ENCODE measurements at regions not wholly inside any gene's neighbourhood (a gene's known extent, or its start where the extent isn't known, plus 50 kb on each side); places are given as distances from the start of the nearest gene placed in this dataset.
A peak's percentile ranks its signal among the peaks of the same experiment; 100 is the strongest.

DNA sequence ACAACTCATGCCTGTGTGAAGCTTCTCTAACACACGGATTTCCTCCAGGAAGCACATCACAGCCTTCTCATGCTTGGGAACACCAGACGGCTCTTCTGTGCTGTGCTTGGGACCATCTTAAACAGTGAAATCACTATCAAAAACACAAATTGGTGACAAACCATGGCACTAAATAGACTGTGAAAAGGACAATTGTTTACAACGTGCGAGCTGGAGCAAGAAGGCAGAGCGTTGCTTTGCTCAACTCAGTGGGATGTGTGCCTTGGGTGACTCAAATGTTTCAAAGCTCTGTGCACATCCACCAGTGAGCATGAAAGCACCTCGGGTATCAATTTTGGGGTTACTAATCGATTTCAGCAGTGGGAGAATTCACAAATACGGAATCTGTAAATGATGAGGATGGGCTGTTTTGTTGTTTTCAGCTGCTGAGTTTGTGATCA is 182.4 kb upstream of the ARL4C start:
- H3K27me3 ChIP-seq (replicated peaks; ENCODE audit: insufficient read depth), result no peaks in the 10 kb centered on the region
- no peak for DNase-seq (ENCODE audit: low spot score)
- WGBS, result 78% methylated on average over 8 of the region's 8 CpGs
- intact Hi-C loops (cut with DNase I), result no loop called here
- H3K36me3 ChIP-seq, result no peaks in the 10 kb centered on the region
- TF ChIP-seq POLR2A (IDR thresholded peaks at IDR 0.05) (no peak), POLR2AphosphoS5 (IDR thresholded peaks at IDR 0.05) (no peak)
- TF ChIP-seq, protein P1, sequence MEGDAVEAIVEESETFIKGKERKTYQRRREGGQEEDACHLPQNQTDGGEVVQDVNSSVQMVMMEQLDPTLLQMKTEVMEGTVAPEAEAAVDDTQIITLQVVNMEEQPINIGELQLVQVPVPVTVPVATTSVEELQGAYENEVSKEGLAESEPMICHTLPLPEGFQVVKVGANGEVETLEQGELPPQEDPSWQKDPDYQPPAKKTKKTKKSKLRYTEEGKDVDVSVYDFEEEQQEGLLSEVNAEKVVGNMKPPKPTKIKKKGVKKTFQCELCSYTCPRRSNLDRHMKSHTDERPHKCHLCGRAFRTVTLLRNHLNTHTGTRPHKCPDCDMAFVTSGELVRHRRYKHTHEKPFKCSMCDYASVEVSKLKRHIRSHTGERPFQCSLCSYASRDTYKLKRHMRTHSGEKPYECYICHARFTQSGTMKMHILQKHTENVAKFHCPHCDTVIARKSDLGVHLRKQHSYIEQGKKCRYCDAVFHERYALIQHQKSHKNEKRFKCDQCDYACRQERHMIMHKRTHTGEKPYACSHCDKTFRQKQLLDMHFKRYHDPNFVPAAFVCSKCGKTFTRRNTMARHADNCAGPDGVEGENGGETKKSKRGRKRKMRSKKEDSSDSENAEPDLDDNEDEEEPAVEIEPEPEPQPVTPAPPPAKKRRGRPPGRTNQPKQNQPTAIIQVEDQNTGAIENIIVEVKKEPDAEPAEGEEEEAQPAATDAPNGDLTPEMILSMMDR (IDR thresholded peaks at IDR 0.05), result no peak
- H3K27ac ChIP-seq, result peak overlapping the region; percentile 20 to 21
- H3K4me1 ChIP-seq (replicated peaks), result peaks cover 3% of the 10 kb centered on the region
- H3K9me3 ChIP-seq, result no peaks in the 10 kb centered on the region
- no peak overlapping the region for H3K4me3 ChIP-seq

DNA sequence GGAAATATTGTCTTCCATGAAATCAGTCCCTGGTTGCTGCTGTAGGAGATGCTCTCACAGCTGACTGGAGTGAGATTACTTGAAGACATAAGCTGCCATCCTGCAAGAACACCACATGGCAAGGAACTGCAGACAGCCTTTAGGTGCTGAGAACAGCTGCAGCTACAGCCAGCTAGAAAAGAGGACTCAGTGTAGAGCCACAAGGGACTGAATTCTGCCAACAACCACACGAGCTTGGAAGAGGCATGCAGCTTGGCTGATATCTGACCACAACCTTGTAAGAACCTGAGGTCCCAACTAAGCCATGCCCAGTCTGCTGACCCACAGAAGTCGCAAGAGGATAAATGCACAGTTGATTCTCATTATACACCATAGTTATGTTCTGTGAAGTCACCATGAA is 181.8 kb upstream of the ARL4C start:
- no peak overlapping the region for H3K27ac ChIP-seq
- H3K36me3 ChIP-seq, result no peaks in the 10 kb centered on the region
- TF ChIP-seq, protein P1 (IDR thresholded peaks at IDR 0.05), result no peak
- TF ChIP-seq POLR2AphosphoS5 (IDR thresholded peaks at IDR 0.05) (no peak), POLR2A (IDR thresholded peaks at IDR 0.05) (no peak)
- peaks cover 3% of the 10 kb centered on the region for H3K4me1 ChIP-seq (replicated peaks)
- no peaks in the 10 kb centered on the region for H3K27me3 ChIP-seq (replicated peaks; ENCODE audit: insufficient read depth)
- H3K4me3 ChIP-seq, result no peak overlapping the region
- DNase-seq (ENCODE audit: low spot score), result no peak
- WGBS, result 83% methylated on average over 2 of the region's 2 CpGs
- intact Hi-C loops (cut with DNase I), result no loop called here
- H3K9me3 ChIP-seq, result no peaks in the 10 kb centered on the region

DNA sequence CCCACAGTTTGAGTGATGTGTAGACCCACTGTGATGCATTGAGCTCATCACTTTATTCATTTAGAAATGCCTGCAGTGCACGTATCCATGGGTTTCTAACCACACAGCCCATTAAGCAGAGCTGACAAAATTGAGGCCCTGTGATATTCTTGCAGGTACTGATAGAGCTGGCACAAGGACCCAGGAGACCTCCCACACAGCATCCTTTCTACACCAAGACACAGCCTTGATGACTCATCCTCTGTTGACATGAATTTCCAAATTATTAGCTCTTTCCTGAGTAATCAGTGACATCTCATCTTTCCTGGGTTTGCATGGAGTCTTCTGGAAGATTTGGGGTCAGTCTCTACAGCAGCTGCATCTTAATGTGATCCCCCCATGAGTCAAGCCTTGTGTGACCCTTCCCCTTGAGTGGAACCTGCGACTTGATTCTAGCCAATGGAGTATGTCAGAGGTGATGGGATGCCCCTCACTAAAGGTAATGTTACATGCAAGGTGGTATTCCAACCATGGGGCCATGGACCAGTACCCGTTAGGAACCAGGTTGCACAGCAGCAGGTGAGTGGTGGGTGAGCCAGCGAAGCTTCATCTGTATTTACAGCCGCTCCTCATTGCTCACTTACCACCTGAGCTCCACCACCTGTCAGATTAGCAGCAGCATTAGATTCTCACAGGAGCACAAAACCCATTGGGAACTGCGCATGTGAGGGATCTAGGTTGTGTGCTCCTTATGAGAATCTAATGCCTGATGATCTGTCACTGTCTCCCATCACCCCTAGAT is 181.1 kb upstream of the ARL4C start:
- DNase-seq (ENCODE audit: low spot score), result no peak
- Histone ChIP-seq H3K4me1 (replicated peaks) (peaks cover 3% of the 10 kb centered on the region), H3K27me3 (replicated peaks; ENCODE audit: insufficient read depth) (no peaks in the 10 kb centered on the region), H3K9me3 (no peaks in the 10 kb centered on the region), H3K36me3 (no peaks in the 10 kb centered on the region), H3K27ac (no peak overlapping the region), H3K4me3 (no peak overlapping the region)
- TF ChIP-seq POLR2AphosphoS5 (IDR thresholded peaks at IDR 0.05) (no peak), POLR2A (IDR thresholded peaks at IDR 0.05) (no peak)
- TF ChIP-seq, protein P1 (IDR thresholded peaks at IDR 0.05), result no peak
- 89% methylated on average over 6 of the region's 6 CpGs for WGBS
- intact Hi-C loops (cut with DNase I), result no loop called here

DNA sequence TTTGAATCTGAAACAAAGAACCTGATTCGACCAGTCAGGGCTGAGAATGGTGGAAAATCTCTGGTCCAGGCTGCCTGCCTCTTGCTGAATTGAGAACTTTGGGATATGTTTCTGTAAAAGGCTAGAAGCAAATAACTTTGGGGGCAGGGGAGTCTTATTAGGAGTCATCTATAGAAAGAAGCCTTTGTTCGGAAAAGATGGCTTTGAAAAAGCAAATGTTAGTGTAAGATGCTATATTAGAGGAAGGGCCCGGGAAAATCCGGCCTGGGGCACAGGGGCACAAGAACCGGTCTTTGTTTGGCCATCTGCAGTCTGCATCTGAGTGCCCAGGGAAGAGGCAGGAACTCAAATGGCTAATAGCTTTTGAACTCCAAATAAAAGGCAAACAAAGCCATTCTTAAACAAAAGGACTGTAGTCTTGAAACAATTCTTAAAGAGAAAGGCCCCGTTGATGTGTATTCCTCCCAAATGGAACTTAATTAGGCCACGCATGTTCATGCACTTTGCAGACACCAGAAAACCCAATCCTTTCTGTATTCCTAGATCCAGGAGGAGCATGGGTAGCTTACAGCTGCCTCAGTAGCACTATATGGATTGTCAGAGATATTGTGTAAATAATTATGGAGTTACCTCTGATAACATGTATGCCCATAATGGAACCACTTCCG is 180.0 kb upstream of the ARL4C start:
- Histone ChIP-seq H3K4me3 (no peak overlapping the region), H3K9me3 (no peaks in the 10 kb centered on the region), H3K4me1 (replicated peaks) (peaks cover 3% of the 10 kb centered on the region), H3K36me3 (no peaks in the 10 kb centered on the region), H3K27ac (peak overlapping the region; percentile 58 to 74), H3K27me3 (replicated peaks; ENCODE audit: insufficient read depth) (no peaks in the 10 kb centered on the region)
- no peak for TF ChIP-seq POLR2AphosphoS5 (IDR thresholded peaks at IDR 0.05)
- TF ChIP-seq, protein P1 (IDR thresholded peaks at IDR 0.05), result no peak
- TF ChIP-seq POLR2A (IDR thresholded peaks at IDR 0.05), result no peak
- no peak for DNase-seq (ENCODE audit: low spot score)
- WGBS, result 58% methylated on average over 8 of the region's 8 CpGs
- intact Hi-C loops (cut with DNase I), result no loop called here
